ENCODE measurements at regions not wholly inside any gene's neighbourhood (a gene's known extent, or its start where the extent isn't known, plus 50 kb on each side); places are given as distances from the start of the nearest gene placed in this dataset.

GRCh38 chr18:47418746-47419145 is 167.3 kb upstream of the SKOR2 start:
- no peak for DNase-seq (ENCODE audit: low read depth)
- no peak for TF ChIP-seq CTCF (IDR thresholded peaks at IDR 0.05; ENCODE audit: control insufficient read depth, extremely low read depth, insufficient read depth)
- no peak overlapping the region for H3K4me3 ChIP-seq (ENCODE audit: low read depth, low read length)

- DNase-seq (ENCODE audit: low read depth) = no peak
- no peak for TF ChIP-seq CTCF (IDR thresholded peaks at IDR 0.05; ENCODE audit: control insufficient read depth, extremely low read depth, insufficient read depth)
These were observed 166.3 kb upstream of the SKOR2 start for GRCh38 chr18:47417807-47418206.

GRCh38 chr18:47415881-47416280 is 164.4 kb upstream of the SKOR2 start:
- no peak for TF ChIP-seq CTCF (IDR thresholded peaks at IDR 0.05; ENCODE audit: control insufficient read depth, extremely low read depth, insufficient read depth)
- no peak overlapping the region for H3K4me3 ChIP-seq (ENCODE audit: low read depth, low read length)
- DNase-seq (ENCODE audit: low read depth) = no peak

More at GRCh38 chr18:47417807-47418206, 166.3 kb upstream of the SKOR2 start:
- H3K4me3 ChIP-seq (ENCODE audit: low read depth, low read length) = no peak overlapping the region

GRCh38 chr18:47413327-47413726 is 161.9 kb upstream of the SKOR2 start:
- DNase-seq (ENCODE audit: low read depth) = peak; percentile 99
- TF ChIP-seq CTCF (IDR thresholded peaks at IDR 0.05; ENCODE audit: control insufficient read depth, extremely low read depth, insufficient read depth) = no peak
- no peak overlapping the region for H3K4me3 ChIP-seq (ENCODE audit: low read depth, low read length)

- H3K4me3 ChIP-seq (ENCODE audit: low read depth, low read length) = no peak overlapping the region
- TF ChIP-seq CTCF (IDR thresholded peaks at IDR 0.05; ENCODE audit: control insufficient read depth, extremely low read depth, insufficient read depth) = no peak
- no peak for DNase-seq (ENCODE audit: low read depth)
These were observed 161.5 kb upstream of the SKOR2 start for GRCh38 chr18:47412924-47413323.

- DNase-seq (ENCODE audit: low read depth) = no peak
- H3K4me3 ChIP-seq (ENCODE audit: low read depth, low read length) = no peak overlapping the region
- TF ChIP-seq CTCF (IDR thresholded peaks at IDR 0.05; ENCODE audit: control insufficient read depth, extremely low read depth, insufficient read depth) = no peak
These were observed 159.7 kb upstream of the SKOR2 start for GRCh38 chr18:47411159-47411558.

- no peak for DNase-seq (ENCODE audit: low read depth)
- H3K4me3 ChIP-seq (ENCODE audit: low read depth, low read length) = no peak overlapping the region
- TF ChIP-seq CTCF (IDR thresholded peaks at IDR 0.05; ENCODE audit: control insufficient read depth, extremely low read depth, insufficient read depth) = no peak
These were observed 158.7 kb upstream of the SKOR2 start for GRCh38 chr18:47410139-47410538.

Measured in LNCaP clone FGC (cell line).